ENCODE measurements at regions not wholly inside any gene's neighbourhood (a gene's known extent, or its start where the extent isn't known, plus 50 kb on each side); places are given as distances from the start of the nearest gene placed in this dataset.

- TF ChIP-seq CTCF (conservative IDR thresholded peaks at IDR 0.05): no peak
- no peak for TF ChIP-seq ZFX (IDR thresholded peaks at IDR 0.05)
These were observed 75.8 kb downstream of the CAPZA3 start for GRCh38 chr12:18813753-18814152.

Data from C4-2B (cell line).